PC-3 (cell line): ENCODE measurements at regions not wholly inside any gene's neighbourhood (a gene's known extent, or its start where the extent isn't known, plus 50 kb on each side); places are given as distances from the start of the nearest gene placed in this dataset.

Experiments used
- ATAC-seq: fragments of 200-7000 bp; cut with Tn5 transposase; 2 replicates; pipeline ENCODE4 v1.9.1; 2020; ENCODE audit warnings: mild to moderate bottlenecking, moderate library complexity
- BruUV-seq: library from RNA; stranded (reverse); fragments of 400-500 nt; replicated peaks from 2 replicates; lab custom pipeline; 2021; lab: Mats Ljungman, UMichigan
- CTCF ChIA-PET: fragments of 300-600 bp; sonication (Branson Sonifier 250); formaldehyde crosslinking; loops from one replicate; lab custom pipeline; 2022; ENCODE audit warnings: antibody characterized with exemption; lab: Charles Lee
- POLR2A ChIA-PET: fragments of 300-600 bp; sonication (Branson Sonifier 250); formaldehyde crosslinking; loops from one replicate; lab custom pipeline; 2022; ENCODE audit warnings: antibody characterized with exemption; ENCODE audit not compliant: unreplicated experiment; lab: Charles Lee
- DNase-seq: peaks from one replicate; pipeline ENCODE4 v3.0.0-alpha.2; 2015
- H2AFZ ChIP-seq: fragments of 300-600 bp; sonication (generic); 2 replicates; pipeline ENCODE4 v1.6.0; 2016; ENCODE audit warnings: antibody characterized with exemption, low read length
- H3F3A ChIP-seq: fragments of 300-600 bp; sonication (generic); one replicate; pipeline ENCODE4 v1.6.0; 2017; ENCODE audit warnings: antibody characterized with exemption, low read length, control low read depth, mild to moderate bottlenecking; ENCODE audit not compliant: unreplicated experiment
- H3K27ac ChIP-seq: fragments of 300-600 bp; sonication (generic); 2 replicates; pipeline ENCODE4 v1.5.1; 2016; ENCODE audit warnings: mild to moderate bottlenecking, low read length
- H3K27me3 ChIP-seq: fragments of 300-600 bp; sonication (generic); 2 replicates; pipeline ENCODE4 v1.6.1; 2016; ENCODE audit warnings: low read length, mixed read lengths
- H3K36me3 ChIP-seq: fragments of 300-600 bp; sonication (generic); 2 replicates; pipeline ENCODE4 v1.6.1; 2016; ENCODE audit warnings: low read depth, mixed run types, low read length, mixed read lengths
- H3K4me1 ChIP-seq: fragments of 300-600 bp; sonication (generic); 2 replicates; pipeline ENCODE4 v1.5.1; 2016; ENCODE audit warnings: low read length; ENCODE audit not compliant: insufficient read depth
- H3K4me2 ChIP-seq: fragments of 300-600 bp; sonication (generic); 2 replicates; pipeline ENCODE4 v1.6.0; 2016; ENCODE audit warnings: low read length
- H3K4me3 ChIP-seq: fragments of 300-600 bp; sonication (generic); 2 replicates; pipeline ENCODE4 v1.5.1; 2016; ENCODE audit warnings: mild to moderate bottlenecking, low read length, mixed read lengths
- H3K79me2 ChIP-seq: fragments of 300-600 bp; sonication (generic); 2 replicates; pipeline ENCODE4 v1.6.1; 2017; ENCODE audit warnings: low read length, mixed read lengths
- H3K9ac ChIP-seq: fragments of 300-600 bp; sonication (generic); 2 replicates; pipeline ENCODE4 v1.6.0; 2016; ENCODE audit warnings: mild to moderate bottlenecking, low read length
- H3K9me2 ChIP-seq: fragments of 300-600 bp; sonication (generic); replicated peaks from 2 replicates; pipeline ENCODE4 v1.6.1; 2016; ENCODE audit warnings: mixed run types, low read length, mixed read lengths
- H3K9me3 ChIP-seq: fragments of 300-600 bp; sonication (generic); 2 replicates; pipeline ENCODE4 v1.6.1; 2016; ENCODE audit warnings: low read length, mixed read lengths
- H4K20me1 ChIP-seq: fragments of 300-600 bp; sonication (generic); 2 replicates; pipeline ENCODE4 v1.6.1; 2016; ENCODE audit warnings: low read length, mixed read lengths
- CTCF ChIP-seq: fragments of 300-600 bp; sonication (generic); conservative IDR thresholded peaks from 2 replicates; pipeline ENCODE4 v1.5.1; 2017; ENCODE audit warnings: antibody characterized with exemption, low read depth, mild to moderate bottlenecking, low read length
- EZH2 ChIP-seq: fragments of 300-600 bp; sonication (generic); IDR thresholded peaks from one replicate; pipeline ENCODE4 v1.6.1; 2017; ENCODE audit warnings: antibody characterized with exemption, mild to moderate bottlenecking, low read length; ENCODE audit not compliant: unreplicated experiment
- EZH2phosphoT487 ChIP-seq: fragments of 300-600 bp; sonication (generic); IDR thresholded peaks from 2 replicates; pipeline ENCODE4 v1.6.1; 2018; ENCODE audit warnings: mild to moderate bottlenecking, antibody characterized with exemption, low read length, borderline replicate concordance
- intact Hi-C: fragments of 100-400 bp; cut with micrococcal nuclease; formaldehyde crosslinking; loops from 2 replicates; pipeline ENCODE4 v1.9.0; 2023

- Histone ChIP-seq H4K20me1 (no peaks in the 10 kb centered on the region), H3K4me1 (no peaks in the 10 kb centered on the region), H3K27me3 (no peaks in the 10 kb centered on the region), H3K36me3 (no peaks in the 10 kb centered on the region), H2AFZ (no peak overlapping the region), H3K79me2 (no peaks in the 10 kb centered on the region), H3K9ac (no peak overlapping the region), H3K9me2 (no peaks in the 10 kb centered on the region), H3K9me3 (no peaks in the 10 kb centered on the region), H3K27ac (no peak overlapping the region), H3K4me2 (no peak overlapping the region), H3F3A (no peaks in the 10 kb centered on the region), H3K4me3 (no peak overlapping the region)
- DNase-seq (no peak), ATAC-seq (no peak)
- no TSS peak for BruUV-seq
- TF ChIP-seq CTCF (no peak), EZH2 (no peak), EZH2phosphoT487 (no peak)
- ChIA-PET POLR2A (no interaction called here), CTCF (no interaction called here)
- intact Hi-C loops: no loop called here
Measured at GRCh38 chr6:40038626-40039025, 104.4 kb upstream of the MOCS1 start.

GRCh38 chr6:40037271-40037670 lies 103.0 kb upstream of the MOCS1 start:
- ChIA-PET CTCF (no interaction called here), POLR2A (no interaction called here)
- Histone ChIP-seq H4K20me1 (no peaks in the 10 kb centered on the region), H3K27me3 (no peaks in the 10 kb centered on the region), H3K9me2 (no peaks in the 10 kb centered on the region), H3K9me3 (no peaks in the 10 kb centered on the region), H3K4me3 (no peak overlapping the region), H3K27ac (no peak overlapping the region), H3K9ac (no peak overlapping the region), H3K79me2 (no peaks in the 10 kb centered on the region), H3K4me2 (no peak overlapping the region), H2AFZ (no peak overlapping the region), H3F3A (no peaks in the 10 kb centered on the region), H3K4me1 (no peaks in the 10 kb centered on the region), H3K36me3 (no peaks in the 10 kb centered on the region)
- no TSS peak for BruUV-seq
- ATAC-seq: no peak
- no peak for DNase-seq
- TF ChIP-seq EZH2 (no peak), EZH2phosphoT487 (no peak), CTCF (no peak)
- intact Hi-C loops: no loop called here

GRCh38 chr6:40036186-40036585 lies 101.9 kb upstream of the MOCS1 start:
- ATAC-seq (no peak), DNase-seq (no peak)
- no peaks in the 10 kb centered on the region for H3K9me2 ChIP-seq
- intact Hi-C loops: no loop called here
- ChIA-PET CTCF (no interaction called here), POLR2A (no interaction called here)
- BruUV-seq: no TSS peak
- no peaks in the 10 kb centered on the region for H3K27me3 ChIP-seq
- no peak overlapping the region for H3K9ac ChIP-seq
- no peak overlapping the region for H3K4me2 ChIP-seq
- no peak for TF ChIP-seq EZH2phosphoT487
- no peak for TF ChIP-seq CTCF
- no peak for TF ChIP-seq EZH2
- no peaks in the 10 kb centered on the region for H3F3A ChIP-seq
- no peaks in the 10 kb centered on the region for H3K9me3 ChIP-seq
- no peaks in the 10 kb centered on the region for H3K36me3 ChIP-seq
- no peaks in the 10 kb centered on the region for H3K79me2 ChIP-seq
- no peaks in the 10 kb centered on the region for H3K4me1 ChIP-seq
- no peak overlapping the region for H2AFZ ChIP-seq
- H3K27ac ChIP-seq: no peak overlapping the region
- H4K20me1 ChIP-seq: no peaks in the 10 kb centered on the region
- H3K4me3 ChIP-seq: no peak overlapping the region
